SK-N-MC (cell line): ENCODE measurements at regions not wholly inside any gene's neighbourhood (a gene's known extent, or its start where the extent isn't known, plus 50 kb on each side); places are given as distances from the start of the nearest gene placed in this dataset.

Experiments
- FOXP2 ChIP-seq: optimal IDR thresholded peaks from 2 replicates; pipeline ENCODE3; 2011; ENCODE audit warnings: mild to moderate bottlenecking, moderate library complexity; ENCODE audit not compliant: insufficient read depth; ENCODE audit errors: extremely low read length, control extremely low read depth
- POLR2AphosphoS5 ChIP-seq: IDR thresholded peaks from 2 replicates; pipeline ENCODE4 v1.6.1; 2012; ENCODE audit warnings: mild to moderate bottlenecking, low read depth, low read length, borderline replicate concordance

GRCh38 chr13:59463023-59463422, 700.7 kb downstream of the DIAPH3 start:
- TF ChIP-seq POLR2AphosphoS5 (no peak), FOXP2 (no peak)
